ENCODE measurements at regions not wholly inside any gene's neighbourhood (a gene's known extent, or its start where the extent isn't known, plus 50 kb on each side); places are given as distances from the start of the nearest gene placed in this dataset.

DNA sequence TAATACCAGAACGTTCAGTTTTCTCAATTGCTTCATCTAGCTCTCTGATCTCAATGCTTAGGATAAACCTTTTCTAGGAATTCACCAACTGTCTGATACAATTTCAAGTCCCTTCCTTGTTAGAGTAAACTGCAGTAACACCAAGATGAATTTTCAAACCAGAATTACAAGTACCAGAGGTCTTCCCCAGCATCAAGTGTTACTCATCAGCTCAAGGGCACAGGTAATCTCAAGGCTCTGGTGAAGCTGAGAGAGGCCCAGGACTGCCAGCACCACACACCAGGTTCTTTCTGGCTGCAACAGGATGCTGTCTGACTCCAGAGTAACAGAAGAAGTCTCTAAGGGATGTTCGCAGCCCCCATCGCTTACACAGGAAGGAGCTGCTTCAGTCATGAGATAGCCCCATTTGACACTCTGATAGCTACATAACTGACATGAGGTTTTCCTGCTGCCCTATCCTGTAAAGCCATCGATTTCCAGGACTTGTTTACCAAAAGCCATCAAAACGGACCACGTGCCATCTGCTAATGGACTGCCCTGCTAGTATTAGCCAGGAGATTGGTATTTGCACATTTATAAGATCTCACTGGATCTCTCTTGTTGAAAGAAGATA lies 549.4 kb downstream of the UTRN start:
- ATAC-seq, result no peak
- no peak for DNase-seq (ENCODE audit: low spot score)
- ChIA-PET CTCF (no interaction called here), POLR2A (no interaction called here)
- Mint-ChIP-seq H3K36me3 (peaks cover 35% of the 10 kb centered on the region), H3K4me3 (no peak overlapping the region), H3K27ac (no peak overlapping the region), H3K27me3 (ENCODE audit: low read depth) (no peaks in the 10 kb centered on the region), H3K9me3 (no peaks in the 10 kb centered on the region), H3K4me1 (no peaks in the 10 kb centered on the region; the same call in 1 of the 2 replicates)
- TF ChIP-seq NFYB (CRISPR knock-in tag; conservative IDR thresholded peaks at IDR 0.05; ENCODE audit: low read depth), result no peak
- TF ChIP-seq GTF2I (CRISPR knock-in tag; conservative IDR thresholded peaks at IDR 0.05), result no peak
- no peak for TF ChIP-seq JAZF1 (CRISPR knock-in tag; IDR thresholded peaks at IDR 0.05)
- TF ChIP-seq CREB1 (CRISPR knock-in tag; IDR thresholded peaks at IDR 0.05), result no peak
- no peak for TF ChIP-seq SMAD3 (CRISPR knock-in tag; IDR thresholded peaks at IDR 0.05; ENCODE audit: borderline replicate concordance)
- TF ChIP-seq SOX15 (CRISPR knock-in tag; IDR thresholded peaks at IDR 0.05), result no peak
- TF ChIP-seq IRF2 (CRISPR knock-in tag; IDR thresholded peaks at IDR 0.05; ENCODE audit: borderline replicate concordance, low read depth), result no peak
- TF ChIP-seq EMX1 (CRISPR knock-in tag; IDR thresholded peaks at IDR 0.05), result no peak
- TF ChIP-seq FOXP1 (CRISPR knock-in tag; IDR thresholded peaks at IDR 0.05; ENCODE audit: borderline replicate concordance), result no peak
- TF ChIP-seq CREM (CRISPR knock-in tag; IDR thresholded peaks at IDR 0.05), result no peak
- TF ChIP-seq, protein P1, sequence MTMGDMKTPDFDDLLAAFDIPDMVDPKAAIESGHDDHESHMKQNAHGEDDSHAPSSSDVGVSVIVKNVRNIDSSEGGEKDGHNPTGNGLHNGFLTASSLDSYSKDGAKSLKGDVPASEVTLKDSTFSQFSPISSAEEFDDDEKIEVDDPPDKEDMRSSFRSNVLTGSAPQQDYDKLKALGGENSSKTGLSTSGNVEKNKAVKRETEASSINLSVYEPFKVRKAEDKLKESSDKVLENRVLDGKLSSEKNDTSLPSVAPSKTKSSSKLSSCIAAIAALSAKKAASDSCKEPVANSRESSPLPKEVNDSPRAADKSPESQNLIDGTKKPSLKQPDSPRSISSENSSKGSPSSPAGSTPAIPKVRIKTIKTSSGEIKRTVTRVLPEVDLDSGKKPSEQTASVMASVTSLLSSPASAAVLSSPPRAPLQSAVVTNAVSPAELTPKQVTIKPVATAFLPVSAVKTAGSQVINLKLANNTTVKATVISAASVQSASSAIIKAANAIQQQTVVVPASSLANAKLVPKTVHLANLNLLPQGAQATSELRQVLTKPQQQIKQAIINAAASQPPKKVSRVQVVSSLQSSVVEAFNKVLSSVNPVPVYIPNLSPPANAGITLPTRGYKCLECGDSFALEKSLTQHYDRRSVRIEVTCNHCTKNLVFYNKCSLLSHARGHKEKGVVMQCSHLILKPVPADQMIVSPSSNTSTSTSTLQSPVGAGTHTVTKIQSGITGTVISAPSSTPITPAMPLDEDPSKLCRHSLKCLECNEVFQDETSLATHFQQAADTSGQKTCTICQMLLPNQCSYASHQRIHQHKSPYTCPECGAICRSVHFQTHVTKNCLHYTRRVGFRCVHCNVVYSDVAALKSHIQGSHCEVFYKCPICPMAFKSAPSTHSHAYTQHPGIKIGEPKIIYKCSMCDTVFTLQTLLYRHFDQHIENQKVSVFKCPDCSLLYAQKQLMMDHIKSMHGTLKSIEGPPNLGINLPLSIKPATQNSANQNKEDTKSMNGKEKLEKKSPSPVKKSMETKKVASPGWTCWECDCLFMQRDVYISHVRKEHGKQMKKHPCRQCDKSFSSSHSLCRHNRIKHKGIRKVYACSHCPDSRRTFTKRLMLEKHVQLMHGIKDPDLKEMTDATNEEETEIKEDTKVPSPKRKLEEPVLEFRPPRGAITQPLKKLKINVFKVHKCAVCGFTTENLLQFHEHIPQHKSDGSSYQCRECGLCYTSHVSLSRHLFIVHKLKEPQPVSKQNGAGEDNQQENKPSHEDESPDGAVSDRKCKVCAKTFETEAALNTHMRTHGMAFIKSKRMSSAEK (CRISPR knock-in tag; IDR thresholded peaks at IDR 0.05; ENCODE audit: borderline replicate concordance), result no peak
- TF ChIP-seq, protein P2, sequence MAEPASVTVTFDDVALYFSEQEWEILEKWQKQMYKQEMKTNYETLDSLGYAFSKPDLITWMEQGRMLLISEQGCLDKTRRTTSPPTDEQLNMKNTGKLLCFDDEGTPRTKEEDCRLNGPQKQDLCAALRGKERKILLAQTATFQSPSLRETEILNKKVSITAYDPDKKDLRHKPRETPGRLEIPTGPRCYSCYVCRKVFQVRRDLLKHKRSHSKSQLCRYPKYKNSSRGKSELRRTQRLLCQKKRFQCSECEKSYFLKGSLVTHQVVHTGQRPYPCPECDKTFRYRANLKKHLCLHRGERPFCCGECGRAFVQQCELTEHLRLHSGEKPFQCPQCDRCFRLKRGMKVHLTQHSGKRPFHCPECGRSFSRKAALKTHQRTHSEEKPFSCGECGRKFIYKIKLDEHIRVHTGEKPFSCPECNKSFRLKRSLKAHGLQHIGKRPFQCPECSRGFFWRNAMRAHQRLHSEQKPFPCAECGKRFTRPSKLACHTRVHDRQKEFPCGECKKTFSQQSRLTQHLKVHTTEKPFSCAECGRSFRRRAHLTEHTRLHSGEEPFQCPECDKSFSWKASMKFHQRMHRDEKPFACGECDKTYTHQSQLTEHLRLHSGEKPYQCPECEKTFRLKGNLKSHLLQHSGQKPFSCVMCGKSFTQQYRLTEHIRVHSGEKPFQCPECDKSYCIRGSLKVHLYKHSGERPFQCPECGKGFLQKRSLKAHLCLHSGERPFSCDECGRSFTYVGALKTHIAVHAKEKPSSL (CRISPR knock-in tag; conservative IDR thresholded peaks at IDR 0.05), result no peak
- TF ChIP-seq, protein P3, sequence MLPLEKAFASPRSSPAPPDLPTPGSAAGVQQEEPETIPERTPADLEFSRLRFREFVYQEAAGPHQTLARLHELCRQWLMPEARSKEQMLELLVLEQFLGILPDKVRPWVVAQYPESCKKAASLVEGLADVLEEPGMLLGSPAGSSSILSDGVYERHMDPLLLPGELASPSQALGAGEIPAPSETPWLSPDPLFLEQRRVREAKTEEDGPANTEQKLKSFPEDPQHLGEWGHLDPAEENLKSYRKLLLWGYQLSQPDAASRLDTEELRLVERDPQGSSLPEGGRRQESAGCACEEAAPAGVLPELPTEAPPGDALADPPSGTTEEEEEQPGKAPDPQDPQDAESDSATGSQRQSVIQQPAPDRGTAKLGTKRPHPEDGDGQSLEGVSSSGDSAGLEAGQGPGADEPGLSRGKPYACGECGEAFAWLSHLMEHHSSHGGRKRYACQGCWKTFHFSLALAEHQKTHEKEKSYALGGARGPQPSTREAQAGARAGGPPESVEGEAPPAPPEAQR (CRISPR knock-in tag; IDR thresholded peaks at IDR 0.05), result no peak
- TF ChIP-seq, protein P4, sequence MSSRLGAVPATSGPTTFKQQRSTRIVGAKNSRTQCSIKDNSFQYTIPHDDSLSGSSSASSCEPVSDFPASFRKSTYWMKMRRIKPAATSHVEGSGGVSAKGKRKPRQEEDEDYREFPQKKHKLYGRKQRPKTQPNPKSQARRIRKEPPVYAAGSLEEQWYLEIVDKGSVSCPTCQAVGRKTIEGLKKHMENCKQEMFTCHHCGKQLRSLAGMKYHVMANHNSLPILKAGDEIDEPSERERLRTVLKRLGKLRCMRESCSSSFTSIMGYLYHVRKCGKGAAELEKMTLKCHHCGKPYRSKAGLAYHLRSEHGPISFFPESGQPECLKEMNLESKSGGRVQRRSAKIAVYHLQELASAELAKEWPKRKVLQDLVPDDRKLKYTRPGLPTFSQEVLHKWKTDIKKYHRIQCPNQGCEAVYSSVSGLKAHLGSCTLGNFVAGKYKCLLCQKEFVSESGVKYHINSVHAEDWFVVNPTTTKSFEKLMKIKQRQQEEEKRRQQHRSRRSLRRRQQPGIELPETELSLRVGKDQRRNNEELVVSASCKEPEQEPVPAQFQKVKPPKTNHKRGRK (CRISPR knock-in tag; IDR thresholded peaks at IDR 0.05; ENCODE audit: borderline replicate concordance), result no peak
- no peak for TF ChIP-seq TP53 (CRISPR knock-in tag; IDR thresholded peaks at IDR 0.05)

DNA sequence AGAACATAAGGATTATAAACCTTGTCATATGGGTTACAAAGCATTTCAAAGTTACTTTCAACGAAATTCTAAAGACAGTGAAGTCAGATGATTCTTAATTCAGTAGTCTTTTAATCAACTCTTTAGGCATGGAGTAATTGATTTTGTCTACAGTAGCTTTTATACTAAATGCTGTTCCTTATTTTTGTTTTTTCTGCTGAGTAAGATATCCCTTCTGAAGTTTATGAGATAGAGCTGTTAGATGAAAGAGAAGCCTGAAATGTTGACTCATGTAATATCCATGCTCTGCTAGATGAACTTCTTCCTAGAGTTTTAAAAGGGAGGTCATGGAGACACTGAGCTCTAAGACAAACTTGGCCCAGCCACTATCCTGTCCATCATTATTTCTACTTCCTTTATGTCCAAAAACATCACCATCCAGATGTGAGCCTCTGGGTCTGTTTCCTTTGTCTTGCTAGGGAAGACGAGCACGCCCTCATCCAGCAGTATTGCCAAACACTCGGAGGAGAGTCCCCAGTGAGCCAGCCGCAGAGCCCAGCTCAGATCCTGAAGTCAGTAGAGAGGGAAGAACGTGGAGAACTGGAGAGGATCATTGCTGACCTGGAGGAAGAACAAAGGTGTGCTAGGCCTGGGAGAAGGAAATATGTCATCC lies 550.3 kb downstream of the UTRN start:
- ChIA-PET CTCF (no interaction called here), POLR2A (no interaction called here)
- Mint-ChIP-seq H3K9me3 (no peaks in the 10 kb centered on the region), H3K36me3 (peaks cover 38% of the 10 kb centered on the region), H3K4me3 (no peak overlapping the region), H3K4me1 (peaks cover 2% of the 10 kb centered on the region), H3K27me3 (ENCODE audit: low read depth) (no peaks in the 10 kb centered on the region), H3K27ac (0 out of 2 replicates have a peak overlapping the region, but pooled peaks have one; percentile 4)
- no peak for ATAC-seq
- DNase-seq (ENCODE audit: low spot score), result no peak
- TF ChIP-seq NR2C2 (CRISPR knock-in tag; IDR thresholded peaks at IDR 0.05) (no peak), EMX1 (CRISPR knock-in tag; IDR thresholded peaks at IDR 0.05) (no peak), GRHL2 (CRISPR knock-in tag; IDR thresholded peaks at IDR 0.05; ENCODE audit: insufficient replicate concordance, severe bottlenecking) (no peak), ZNF416 (CRISPR knock-in tag; IDR thresholded peaks at IDR 0.05) (no peak), ESRRA (CRISPR knock-in tag; IDR thresholded peaks at IDR 0.05; ENCODE audit: borderline replicate concordance) (no peak)
- TF ChIP-seq, protein P5, sequence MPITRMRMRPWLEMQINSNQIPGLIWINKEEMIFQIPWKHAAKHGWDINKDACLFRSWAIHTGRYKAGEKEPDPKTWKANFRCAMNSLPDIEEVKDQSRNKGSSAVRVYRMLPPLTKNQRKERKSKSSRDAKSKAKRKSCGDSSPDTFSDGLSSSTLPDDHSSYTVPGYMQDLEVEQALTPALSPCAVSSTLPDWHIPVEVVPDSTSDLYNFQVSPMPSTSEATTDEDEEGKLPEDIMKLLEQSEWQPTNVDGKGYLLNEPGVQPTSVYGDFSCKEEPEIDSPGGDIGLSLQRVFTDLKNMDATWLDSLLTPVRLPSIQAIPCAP (CRISPR knock-in tag; IDR thresholded peaks at IDR 0.05), result no peak
- TF ChIP-seq, protein P6, sequence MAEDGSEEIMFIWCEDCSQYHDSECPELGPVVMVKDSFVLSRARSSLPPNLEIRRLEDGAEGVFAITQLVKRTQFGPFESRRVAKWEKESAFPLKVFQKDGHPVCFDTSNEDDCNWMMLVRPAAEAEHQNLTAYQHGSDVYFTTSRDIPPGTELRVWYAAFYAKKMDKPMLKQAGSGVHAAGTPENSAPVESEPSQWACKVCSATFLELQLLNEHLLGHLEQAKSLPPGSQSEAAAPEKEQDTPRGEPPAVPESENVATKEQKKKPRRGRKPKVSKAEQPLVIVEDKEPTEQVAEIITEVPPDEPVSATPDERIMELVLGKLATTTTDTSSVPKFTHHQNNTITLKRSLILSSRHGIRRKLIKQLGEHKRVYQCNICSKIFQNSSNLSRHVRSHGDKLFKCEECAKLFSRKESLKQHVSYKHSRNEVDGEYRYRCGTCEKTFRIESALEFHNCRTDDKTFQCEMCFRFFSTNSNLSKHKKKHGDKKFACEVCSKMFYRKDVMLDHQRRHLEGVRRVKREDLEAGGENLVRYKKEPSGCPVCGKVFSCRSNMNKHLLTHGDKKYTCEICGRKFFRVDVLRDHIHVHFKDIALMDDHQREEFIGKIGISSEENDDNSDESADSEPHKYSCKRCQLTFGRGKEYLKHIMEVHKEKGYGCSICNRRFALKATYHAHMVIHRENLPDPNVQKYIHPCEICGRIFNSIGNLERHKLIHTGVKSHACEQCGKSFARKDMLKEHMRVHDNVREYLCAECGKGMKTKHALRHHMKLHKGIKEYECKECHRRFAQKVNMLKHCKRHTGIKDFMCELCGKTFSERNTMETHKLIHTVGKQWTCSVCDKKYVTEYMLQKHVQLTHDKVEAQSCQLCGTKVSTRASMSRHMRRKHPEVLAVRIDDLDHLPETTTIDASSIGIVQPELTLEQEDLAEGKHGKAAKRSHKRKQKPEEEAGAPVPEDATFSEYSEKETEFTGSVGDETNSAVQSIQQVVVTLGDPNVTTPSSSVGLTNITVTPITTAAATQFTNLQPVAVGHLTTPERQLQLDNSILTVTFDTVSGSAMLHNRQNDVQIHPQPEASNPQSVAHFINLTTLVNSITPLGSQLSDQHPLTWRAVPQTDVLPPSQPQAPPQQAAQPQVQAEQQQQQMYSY (CRISPR knock-in tag; IDR thresholded peaks at IDR 0.05), result no peak

Data from WTC11 (cell line).